Mesodermal cell (in vitro differentiated cells): ENCODE measurements at regions not wholly inside any gene's neighbourhood (a gene's known extent, or its start where the extent isn't known, plus 50 kb on each side); places are given as distances from the start of the nearest gene placed in this dataset.

Source experiments
- H3K27ac ChIP-seq: 2 replicates; pipeline ENCODE4 v1.7.0; 2013; ENCODE audit warnings: mild to moderate bottlenecking, low read depth, low read length, moderate library complexity; ENCODE audit not compliant: severe bottlenecking
- H3K36me3 ChIP-seq: 2 replicates; pipeline ENCODE4 v1.7.1; 2013; ENCODE audit warnings: mild to moderate bottlenecking, low read length, moderate library complexity; ENCODE audit not compliant: control insufficient read depth, insufficient read depth
- H3K4me1 ChIP-seq: one replicate; pipeline ENCODE4 v1.7.1; 2013; ENCODE audit warnings: mild to moderate bottlenecking, low read length; ENCODE audit not compliant: insufficient read depth, control insufficient read depth, poor library complexity, severe bottlenecking
- H3K4me3 ChIP-seq: 2 replicates; pipeline ENCODE4 v1.7.0; 2013; ENCODE audit warnings: low read length, control low read depth, mild to moderate bottlenecking; ENCODE audit not compliant: insufficient read depth, poor library complexity, severe bottlenecking; ENCODE audit errors: extremely low read depth
- H3K9me3 ChIP-seq: 2 replicates; pipeline ENCODE4 v1.7.1; 2013; ENCODE audit warnings: mild to moderate bottlenecking, low read length, moderate library complexity; ENCODE audit not compliant: control insufficient read depth
- WGBS, 2 experiments: methylation state at CpG; one replicate each; pipeline ENCODE4 v1.1.5; 2013; ENCODE audit warnings: missing lambda C conversion rate in 2 of 2; ENCODE audit not compliant: insufficient coverage in 2 of 2; 5-methylcytosine and 5-hydroxymethylcytosine counted together

- no peaks in the 10 kb centered on the region for H3K4me1 ChIP-seq
- H3K27ac ChIP-seq: no peak overlapping the region
- H3K4me3 ChIP-seq: no peak overlapping the region
- H3K9me3 ChIP-seq: no peaks in the 10 kb centered on the region
- WGBS, 2 experiments: 100% methylated on average over 2 of the region's 2 CpGs; no CpG with 5 or more reads in 1 of the 2 experiments
- H3K36me3 ChIP-seq: no peaks in the 10 kb centered on the region
Observed at GRCh38 chr11:25159341-25159740, 662.5 kb downstream of the LUZP2 start.

- Histone ChIP-seq H3K36me3 (no peaks in the 10 kb centered on the region), H3K9me3 (no peaks in the 10 kb centered on the region), H3K27ac (no peak overlapping the region), H3K4me1 (no peaks in the 10 kb centered on the region), H3K4me3 (no peak overlapping the region)
Observed at GRCh38 chr11:25163421-25163820, 666.6 kb downstream of the LUZP2 start.

DNA sequence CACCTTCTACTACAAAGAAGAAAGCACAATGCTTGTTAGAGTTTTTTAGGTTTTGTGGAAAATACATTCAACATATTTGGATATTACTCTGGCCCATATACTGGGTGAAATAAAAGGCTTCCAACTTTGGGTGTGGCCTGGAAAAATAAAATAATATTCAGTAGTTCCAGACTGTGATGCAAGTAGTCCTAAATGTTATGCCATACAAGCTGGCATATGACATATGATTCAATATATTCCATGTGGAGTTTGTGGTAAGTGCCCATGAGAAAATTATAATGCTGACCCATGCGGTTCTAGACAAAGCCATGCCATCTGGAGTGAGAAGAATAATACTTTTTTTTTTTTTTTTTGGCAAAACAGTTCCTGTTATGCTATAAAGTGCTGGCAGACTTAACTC, 683.3 kb downstream of the LUZP2 start:
- H3K4me3 ChIP-seq: no peak overlapping the region
- H3K4me1 ChIP-seq: no peaks in the 10 kb centered on the region
- H3K27ac ChIP-seq: no peak overlapping the region
- no peaks in the 10 kb centered on the region for H3K9me3 ChIP-seq
- H3K36me3 ChIP-seq: no peaks in the 10 kb centered on the region
- no CpG with 5 or more reads among the region's 1 CpG for WGBS, 2 experiments

DNA sequence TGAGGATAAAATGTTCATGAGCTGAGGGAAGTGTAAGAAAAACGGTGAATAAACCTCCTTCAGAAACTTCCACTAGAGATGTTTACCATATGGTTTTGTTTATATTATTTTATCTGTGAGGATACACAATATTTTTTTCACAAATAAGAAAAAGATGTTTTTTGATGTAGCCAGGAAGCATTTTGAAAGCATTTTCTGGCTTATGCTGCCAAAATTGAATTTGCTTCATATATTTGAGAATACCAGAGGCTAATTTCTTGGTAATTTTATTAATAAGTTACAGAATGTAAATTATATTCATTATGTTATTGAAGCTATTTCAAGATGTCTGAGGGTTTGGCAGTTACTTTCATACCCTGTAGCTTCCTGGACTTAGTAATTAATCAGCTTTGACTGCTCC, 686.6 kb downstream of the LUZP2 start:
- Histone ChIP-seq H3K9me3 (no peaks in the 10 kb centered on the region), H3K27ac (no peak overlapping the region), H3K36me3 (no peaks in the 10 kb centered on the region), H3K4me1 (no peaks in the 10 kb centered on the region), H3K4me3 (no peak overlapping the region)
- whole genome bisulfite sequencing, 2 experiments: no CpG with 5 or more reads among the region's 1 CpG

- no CpG with 5 or more reads among the region's 3 CpGs for WGBS, 2 experiments
- H3K9me3 ChIP-seq: no peaks in the 10 kb centered on the region
- no peaks in the 10 kb centered on the region for H3K36me3 ChIP-seq
- no peak overlapping the region for H3K4me3 ChIP-seq
- H3K27ac ChIP-seq: no peak overlapping the region
- H3K4me1 ChIP-seq: no peaks in the 10 kb centered on the region
Observed at GRCh38 chr11:25197515-25197914, 700.7 kb downstream of the LUZP2 start.

GRCh38 chr11:25198704-25199103, 701.9 kb downstream of the LUZP2 start:
- 100% methylated on average over 1 of the region's 2 CpGs; no CpG with 5 or more reads in 1 of the 2 experiments for WGBS, 2 experiments

DNA sequence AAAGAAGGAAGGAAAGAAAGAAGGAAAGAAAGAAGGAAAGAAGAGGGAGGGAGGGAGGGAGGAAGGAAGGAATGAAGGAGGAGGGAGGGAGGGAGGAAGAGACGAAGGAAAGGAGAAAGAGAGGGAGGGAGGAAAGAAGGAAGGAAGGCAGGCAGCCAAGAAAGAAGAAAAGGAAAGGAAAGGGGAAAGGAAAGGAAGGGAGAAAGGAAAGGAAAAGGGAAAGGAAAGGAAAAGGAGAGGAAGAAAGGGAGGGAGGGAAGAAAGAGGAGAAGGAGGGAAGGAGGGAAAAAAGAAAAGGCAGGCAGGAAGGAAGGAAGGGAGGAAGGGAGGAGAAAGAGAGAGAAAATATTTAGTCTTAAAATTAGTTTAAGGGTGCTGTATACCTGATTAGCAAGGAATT, 704.1 kb downstream of the LUZP2 start:
- H3K9me3 ChIP-seq: no peaks in the 10 kb centered on the region
- 77 to 89% methylated on average over 1 of the region's 1 CpG for WGBS, 2 experiments
- no peaks in the 10 kb centered on the region for H3K4me1 ChIP-seq
- no peaks in the 10 kb centered on the region for H3K36me3 ChIP-seq
- H3K4me3 ChIP-seq: no peak overlapping the region
- H3K27ac ChIP-seq: no peak overlapping the region

More at GRCh38 chr11:25198704-25199103, 701.9 kb downstream of the LUZP2 start:
- Histone ChIP-seq H3K4me3 (no peak overlapping the region), H3K9me3 (no peaks in the 10 kb centered on the region), H3K4me1 (no peaks in the 10 kb centered on the region), H3K36me3 (no peaks in the 10 kb centered on the region), H3K27ac (no peak overlapping the region)

- Histone ChIP-seq H3K27ac (no peak overlapping the region), H3K4me3 (no peak overlapping the region), H3K36me3 (no peaks in the 10 kb centered on the region), H3K9me3 (peaks cover 7% of the 10 kb centered on the region), H3K4me1 (no peaks in the 10 kb centered on the region)
- 86 to 88% methylated on average over 1 of the region's 1 CpG for WGBS, 2 experiments
Observed at GRCh38 chr11:25206762-25207161, 709.9 kb downstream of the LUZP2 start.

- Histone ChIP-seq H3K36me3 (no peaks in the 10 kb centered on the region), H3K4me1 (no peaks in the 10 kb centered on the region), H3K9me3 (peaks cover 4% of the 10 kb centered on the region), H3K4me3 (no peak overlapping the region), H3K27ac (no peak overlapping the region)
- 83 to 100% methylated on average over 1 to 2 of the region's 3 CpGs for WGBS, 2 experiments
Observed at GRCh38 chr11:25211635-25212254, 714.9 kb downstream of the LUZP2 start.

- H3K4me3 ChIP-seq: no peak overlapping the region
- H3K9me3 ChIP-seq: no peaks in the 10 kb centered on the region
- no peaks in the 10 kb centered on the region for H3K4me1 ChIP-seq
- no peaks in the 10 kb centered on the region for H3K36me3 ChIP-seq
- no peak overlapping the region for H3K27ac ChIP-seq
- WGBS, 2 experiments: no CpG with 5 or more reads among the region's 2 CpGs
Observed at GRCh38 chr11:25214535-25215176, 717.8 kb downstream of the LUZP2 start.

GRCh38 chr11:25218036-25218435, 721.2 kb downstream of the LUZP2 start:
- no CpG with 5 or more reads among the region's 1 CpG for WGBS, 2 experiments
- no peaks in the 10 kb centered on the region for H3K9me3 ChIP-seq
- H3K27ac ChIP-seq: no peak overlapping the region
- no peaks in the 10 kb centered on the region for H3K4me1 ChIP-seq
- H3K4me3 ChIP-seq: no peak overlapping the region
- H3K36me3 ChIP-seq: no peaks in the 10 kb centered on the region
